Breast epithelium (tissue), 4 donors: ENCODE measurements at regions not wholly inside any gene's neighbourhood (a gene's known extent, or its start where the extent isn't known, plus 50 kb on each side); places are given as distances from the start of the nearest gene placed in this dataset.
A peak's percentile ranks its signal among the peaks of the same experiment; 100 is the strongest.

ENCODE experiments used
- DNase-seq, 2 donors: peaks; one replicate each; pipeline ENCODE4 v3.0.0-alpha.2; 2019; ENCODE audit warnings: low spot score in 2 of 2
- H3K27ac ChIP-seq, 2 donors: fragments of 200-600 bp; sonication (generic) in 1 of 2; one replicate each; pipeline ENCODE4 v1.5.1; 2016 to 2019; ENCODE audit warnings: mild to moderate bottlenecking in 1 of 2
- H3K27me3 ChIP-seq, 2 donors: fragments of 200-600 bp; sonication (generic) in 1 of 2; one replicate each; pipeline versions ENCODE4 v1.5.1 to v1.6.0; 2017 to 2019; ENCODE audit warnings: control low read depth in 1 of 2, mild to moderate bottlenecking in 1 of 2
- H3K36me3 ChIP-seq: fragments of 200-600 bp; one replicate; pipeline ENCODE4 v1.5.1; 2019
- H3K4me1 ChIP-seq, 2 donors: fragments of 200-600 bp; sonication (generic); one replicate each; pipeline ENCODE4 v1.5.1; 2016 to 2019; ENCODE audit warnings: control low read depth in 1 of 2
- H3K4me3 ChIP-seq, 3 donors: fragments of 200-600 bp; sonication (generic); 1 replicate in 2 of 3; 2 replicates in 1 of 3; pipeline ENCODE4 v1.5.1; 2016 to 2019; ENCODE audit warnings: mild to moderate bottlenecking in 3 of 3, moderate library complexity in 2 of 3
- H3K9me3 ChIP-seq, 2 donors: fragments of 200-600 bp; sonication (generic) in 1 of 2; one replicate each; pipeline ENCODE4 v1.5.1; 2016 to 2019; ENCODE audit warnings: control low read depth in 1 of 2
- CTCF ChIP-seq, 3 donors: fragments of 450-650 bp; IDR thresholded peaks; one replicate each; pipeline ENCODE4 v1.5.1; 2016 to 2017; ENCODE audit warnings: antibody characterized with exemption in 3 of 3, mild to moderate bottlenecking in 3 of 3, moderate library complexity in 3 of 3
- POLR2A ChIP-seq: fragments of 450-650 bp; IDR thresholded peaks from one replicate; pipeline ENCODE4 v1.6.1; 2016; ENCODE audit warnings: antibody characterized with exemption, mild to moderate bottlenecking, moderate library complexity
- POLR2AphosphoS5 ChIP-seq, 3 donors: sonication (generic); formaldehyde crosslinking; IDR thresholded peaks; one replicate each; pipeline ENCODE4 v1.6.1; 2017; ENCODE audit warnings: antibody characterized with exemption in 3 of 3
- intact Hi-C: fragments of 100-400 bp; cut with DNase I; formaldehyde crosslinking; loops from one replicate; pipeline ENCODE4 v1.15.1; 2023; ENCODE audit warnings: low total_unique reads

- peaks cover 0 to 5% of the 10 kb centered on the region in 2 donors for H3K27me3 ChIP-seq
- peak overlapping the region; percentile 36 to 67 (median 52) for H3K4me3 ChIP-seq
- peak overlapping the region; percentile 44 to 60 for H3K27ac ChIP-seq
- peak; percentile 85 to 91 for DNase-seq
- intact Hi-C loops, result no loop called here
- H3K4me1 ChIP-seq, result no peaks in the 10 kb centered on the region
- no peaks in the 10 kb centered on the region for H3K36me3 ChIP-seq
- H3K9me3 ChIP-seq, result no peaks in the 10 kb centered on the region
- TF ChIP-seq POLR2AphosphoS5 (IDR thresholded peaks at IDR 0.05) (peak in 1 of 3 donors; percentile 42), CTCF (IDR thresholded peaks at IDR 0.05) (no peak)
Observed at GRCh38 chr2:2613279-2614199, 282.5 kb upstream of the MYT1L start.

- intact Hi-C loops, result no loop called here
- Histone ChIP-seq H3K27ac (no peak overlapping the region), H3K27me3 (no peaks in the 10 kb centered on the region), H3K4me1 (no peaks in the 10 kb centered on the region), H3K36me3 (no peaks in the 10 kb centered on the region), H3K4me3 (no peak overlapping the region), H3K9me3 (no peaks in the 10 kb centered on the region)
- no peak for DNase-seq
- TF ChIP-seq CTCF (IDR thresholded peaks at IDR 0.05) (no peak), POLR2A (no peak), POLR2AphosphoS5 (IDR thresholded peaks at IDR 0.05) (no peak)
Observed at GRCh38 chr2:2610751-2611150, 279.7 kb upstream of the MYT1L start.

GRCh38 chr2:2600366-2600765 lies 269.3 kb upstream of the MYT1L start:
- H3K27me3 ChIP-seq, result peaks cover 0 to 5% of the 10 kb centered on the region in 2 donors
- H3K9me3 ChIP-seq, result peaks cover 0 to 4% of the 10 kb centered on the region in 2 donors
- intact Hi-C loops, result no loop called here
- no peak for DNase-seq
- TF ChIP-seq CTCF (IDR thresholded peaks at IDR 0.05) (no peak), POLR2A (no peak)
- no peak overlapping the region for H3K27ac ChIP-seq
- H3K4me1 ChIP-seq, result no peaks in the 10 kb centered on the region
- no peaks in the 10 kb centered on the region for H3K36me3 ChIP-seq
- H3K4me3 ChIP-seq, result no peak overlapping the region

- Histone ChIP-seq H3K4me3 (no peak overlapping the region), H3K9me3 (peaks cover 0 to 4% of the 10 kb centered on the region in 2 donors), H3K36me3 (no peaks in the 10 kb centered on the region), H3K27ac (no peak overlapping the region), H3K4me1 (no peaks in the 10 kb centered on the region), H3K27me3 (peaks cover 0 to under 1% of the 10 kb centered on the region in 2 donors)
- TF ChIP-seq CTCF (IDR thresholded peaks at IDR 0.05) (no peak), POLR2AphosphoS5 (IDR thresholded peaks at IDR 0.05) (no peak), POLR2A (no peak)
- intact Hi-C loops, result no loop called here
- no peak for DNase-seq
Observed at GRCh38 chr2:2599441-2599840, 268.4 kb upstream of the MYT1L start.

- intact Hi-C loops, result no loop called here
- Histone ChIP-seq H3K4me3 (no peak overlapping the region), H3K4me1 (no peaks in the 10 kb centered on the region), H3K27me3 (no peaks in the 10 kb centered on the region), H3K9me3 (peaks cover 0 to 4% of the 10 kb centered on the region in 2 donors), H3K36me3 (no peaks in the 10 kb centered on the region), H3K27ac (no peak overlapping the region)
- no peak for TF ChIP-seq CTCF (IDR thresholded peaks at IDR 0.05)
- no peak for DNase-seq
Observed at GRCh38 chr2:2597712-2598111, 266.6 kb upstream of the MYT1L start.
